IMR-90 (cell line): ENCODE measurements at regions not wholly inside any gene's neighbourhood (a gene's known extent, or its start where the extent isn't known, plus 50 kb on each side); places are given as distances from the start of the nearest gene placed in this dataset.

Experiments
- ATAC-seq: fragments of 200-7000 bp; cut with Tn5 transposase; 2 replicates; pipeline ENCODE4 v1.9.1; 2020; ENCODE audit warnings: low read depth, mild to moderate bottlenecking, moderate library complexity
- BruUV-seq: library from RNA; stranded (reverse); fragments of 400-500 nt; replicated peaks from 2 replicates; lab custom pipeline; 2021; lab: Mats Ljungman, UMichigan
- CTCF ChIA-PET: fragments of 300-600 bp; formaldehyde crosslinking; extraction: SDS; loops from one replicate; lab custom pipeline; 2021; ENCODE audit warnings: antibody characterized with exemption; lab: Yijun Ruan, JAX
- POLR2A ChIA-PET: fragments of 300-600 bp; sonication (Branson Sonifier 250); formaldehyde crosslinking; loops from one replicate; lab custom pipeline; 2022; ENCODE audit warnings: antibody characterized with exemption; ENCODE audit not compliant: unreplicated experiment; lab: Charles Lee
- DNase-seq: peaks from one replicate; pipeline ENCODE4 v3.0.0; 2013
- H2AFZ ChIP-seq: replicated peaks from 2 replicates; pipeline ENCODE3; 2013; ENCODE audit warnings: low read length, mild to moderate bottlenecking; ENCODE audit not compliant: poor library complexity
- H2AK5ac ChIP-seq: 2 replicates; pipeline ENCODE4 v1.6.1; 2013; ENCODE audit warnings: low read depth, low read length, inconsistent platforms
- H2AK9ac ChIP-seq: replicated peaks from 2 replicates; pipeline ENCODE3; 2013; ENCODE audit warnings: mild to moderate bottlenecking, low read depth, low read length, moderate library complexity; ENCODE audit not compliant: poor library complexity
- H2BK120ac ChIP-seq: 2 replicates; pipeline ENCODE4 v1.6.1; 2013; ENCODE audit warnings: low read depth, low read length, inconsistent platforms
- H2BK15ac ChIP-seq: 3 replicates; pipeline ENCODE4 v1.6.1; 2013; ENCODE audit warnings: low read depth, low read length, inconsistent platforms
- H2BK20ac ChIP-seq: 2 replicates; pipeline ENCODE4 v1.6.1; 2013; ENCODE audit warnings: low read depth, mild to moderate bottlenecking, inconsistent platforms, low read length, moderate library complexity
- H2BK5ac ChIP-seq: 2 replicates; pipeline ENCODE4 v1.6.1; 2013; ENCODE audit warnings: mild to moderate bottlenecking, low read depth, low read length, inconsistent platforms; ENCODE audit not compliant: poor library complexity, severe bottlenecking
- H3K14ac ChIP-seq: replicated peaks from 2 replicates; pipeline ENCODE4 v1.6.1; 2013; ENCODE audit warnings: low read depth, low read length, inconsistent platforms
- H3K18ac ChIP-seq: 2 replicates; pipeline ENCODE4 v1.6.1; 2013; ENCODE audit warnings: low read depth, low read length, control low read depth
- H3K23ac ChIP-seq: 2 replicates; pipeline ENCODE4 v1.6.1; 2013; ENCODE audit warnings: low read depth, low read length, inconsistent platforms
- H3K27ac ChIP-seq: 2 replicates; pipeline ENCODE4 v1.5.1; 2013; ENCODE audit warnings: mild to moderate bottlenecking, control low read depth, low read length; ENCODE audit not compliant: insufficient read depth
- H3K27me3 ChIP-seq: 2 replicates; pipeline ENCODE4 v1.6.1; 2013; ENCODE audit warnings: low read length; ENCODE audit not compliant: control insufficient read depth, insufficient read depth
- H3K36me3 ChIP-seq: 2 replicates; pipeline ENCODE4 v1.6.1; 2013; ENCODE audit warnings: low read length, mixed read lengths; ENCODE audit not compliant: control insufficient read depth, insufficient read depth
- H3K4ac ChIP-seq: 2 replicates; pipeline ENCODE4 v1.6.1; 2013; ENCODE audit warnings: low read depth, low read length, inconsistent platforms
- H3K4me1 ChIP-seq: 2 replicates; pipeline ENCODE4 v1.6.1; 2013; ENCODE audit warnings: low read length, mixed read lengths; ENCODE audit not compliant: control insufficient read depth, insufficient read depth
- H3K4me2 ChIP-seq: 2 replicates; pipeline ENCODE4 v1.6.1; 2013; ENCODE audit warnings: low read depth, mild to moderate bottlenecking, control low read depth, low read length, moderate library complexity
- H3K4me3 ChIP-seq: 2 replicates; pipeline ENCODE4 v1.5.1; 2013; ENCODE audit warnings: low read depth, mild to moderate bottlenecking, control low read depth, low read length, moderate library complexity; ENCODE audit not compliant: insufficient read depth
- H3K56ac ChIP-seq: 2 replicates; pipeline ENCODE4 v1.6.1; 2013; ENCODE audit warnings: low read length, inconsistent platforms; ENCODE audit not compliant: insufficient read depth; ENCODE audit errors: extremely low read depth
- H3K79me1 ChIP-seq, 2 experiments: 2 replicates each; pipeline ENCODE4 v1.6.1; 2013; ENCODE audit warnings: low read length in 2 of 2, inconsistent platforms in 1 of 2, low read depth in 1 of 2
- H3K9ac ChIP-seq: 2 replicates; pipeline ENCODE4 v1.6.1; 2013; ENCODE audit warnings: low read depth, low read length, control low read depth
- H3K9me1 ChIP-seq: 2 replicates; pipeline ENCODE4 v1.6.1; 2013; ENCODE audit warnings: low read length, inconsistent platforms; ENCODE audit not compliant: insufficient read depth
- H3K9me3 ChIP-seq: 2 replicates; pipeline ENCODE4 v1.6.1; 2013; ENCODE audit warnings: low read length; ENCODE audit not compliant: control insufficient read depth, insufficient read depth
- H4K20me1 ChIP-seq: 2 replicates; pipeline ENCODE4 v1.6.1; 2013; ENCODE audit warnings: low read length, inconsistent platforms; ENCODE audit not compliant: insufficient read depth
- H4K5ac ChIP-seq: 2 replicates; pipeline ENCODE4 v1.6.1; 2013; ENCODE audit warnings: mild to moderate bottlenecking, low read depth, low read length, control low read depth
- H4K8ac ChIP-seq, 2 experiments: 2 replicates each; pipeline ENCODE4 v1.6.1; 2013; ENCODE audit warnings: low read depth in 2 of 2, low read length in 2 of 2, control low read depth in 1 of 2, inconsistent platforms in 1 of 2
- H4K91ac ChIP-seq: 2 replicates; pipeline ENCODE4 v1.6.1; 2013; ENCODE audit warnings: low read depth, low read length, inconsistent platforms; ENCODE audit not compliant: insufficient read depth
- CHD1 ChIP-seq: IDR thresholded peaks from 2 replicates; pipeline ENCODE4 v1.6.1; 2012; ENCODE audit warnings: low read depth, low read length, improper control_type of control experiment
- NFE2L2 ChIP-seq: fragments of 150-350 bp; IDR thresholded peaks from 2 replicates; pipeline ENCODE4 v1.6.1; 2016; ENCODE audit warnings: low read depth, mild to moderate bottlenecking, low read length
- RAD21 ChIP-seq: IDR thresholded peaks from 2 replicates; pipeline ENCODE4 v1.6.1; 2012; ENCODE audit warnings: low read length, improper control_type of control experiment
- WGBS, 2 experiments: methylation state at CpG; one replicate each; pipeline versions ENCODE4 v1.1.5 to v1.1.7; 2013; ENCODE audit warnings: missing lambda C conversion rate in 2 of 2; ENCODE audit not compliant: insufficient read length in 1 of 2; ENCODE audit errors: extremely low coverage in 2 of 2; 5-methylcytosine and 5-hydroxymethylcytosine counted together
- dilution Hi-C: fragments of 300-500 bp; cut with HindIII; formaldehyde crosslinking; loops from one replicate; pipeline ENCODE4 v1.14.3; 2018; ENCODE audit warnings: low sequenced_read_pairs; ENCODE audit not compliant: unreplicated experiment
- in situ Hi-C: fragments of 300-500 bp; cut with MboI; formaldehyde crosslinking; loops from 3 replicates; pipeline ENCODE4 v1.14.3; 2019; ENCODE audit warnings: low sequenced_read_pairs, inconsistent platforms, mixed read lengths
- intact Hi-C: fragments of 100-400 bp; cut with micrococcal nuclease; formaldehyde crosslinking; loops from 2 replicates; pipeline ENCODE4 v1.10.0; 2022

- Histone ChIP-seq H4K20me1 (no peaks in the 10 kb centered on the region), H4K8ac (no peak overlapping the region), H2BK20ac (no peak overlapping the region), H3K4ac (no peak overlapping the region), H3K18ac (no peak overlapping the region), H3K14ac (no peak overlapping the region), H3K4me3 (no peak overlapping the region), H2BK5ac (no peak overlapping the region), H3K4me2 (no peak overlapping the region), H3K4me1 (no peaks in the 10 kb centered on the region), H3K23ac (no peak overlapping the region), H3K9ac (no peak overlapping the region), H3K9me3 (no peaks in the 10 kb centered on the region), H2AK5ac (no peak overlapping the region), H4K5ac (no peak overlapping the region), H3K9me1 (no peaks in the 10 kb centered on the region), H2AK9ac (no peak overlapping the region), H4K91ac (no peak overlapping the region), H3K27me3 (no peaks in the 10 kb centered on the region), H2AFZ (no peak overlapping the region), H3K56ac (no peak overlapping the region), H2BK120ac (no peak overlapping the region), H2BK15ac (no peak overlapping the region), H3K36me3 (no peaks in the 10 kb centered on the region), H3K27ac (no peak overlapping the region), H3K79me1 (no peaks in the 10 kb centered on the region)
- TF ChIP-seq CHD1 = no peak
- TF ChIP-seq RAD21 = no peak
- no peak for TF ChIP-seq NFE2L2
- intact Hi-C loops (no loop called here), in situ Hi-C loops (no loop called here), dilution Hi-C loops (no loop called here)
- ChIA-PET POLR2A (no interaction called here), CTCF (no interaction called here)
- BruUV-seq = no TSS peak
- no peak for ATAC-seq
- 40% methylated on average over 1 of the region's 6 CpGs; no CpG with 5 or more reads in 1 of the 2 experiments for WGBS, 2 experiments
- DNase-seq = no peak
Measured at GRCh38 chr1:37294529-37294928, 179.9 kb upstream of the ZC3H12A start.
